HepG2 (cell line): ENCODE measurements at regions not wholly inside any gene's neighbourhood (a gene's known extent, or its start where the extent isn't known, plus 50 kb on each side); places are given as distances from the start of the nearest gene placed in this dataset.

ENCODE experiments used
- ATAC-seq: fragments of 200-7000 bp; cut with Tn5 transposase; 3 replicates; pipeline ENCODE4 v1.9.1; 2020; ENCODE audit warnings: mild to moderate bottlenecking, moderate library complexity
- BruUV-seq: library from RNA; stranded (reverse); fragments of 400-500 nt; replicated peaks from 2 replicates; lab custom pipeline; 2021; lab: Mats Ljungman, UMichigan
- CTCF ChIA-PET: fragments of 300-600 bp; formaldehyde crosslinking; extraction: SDS; loops from one replicate; lab custom pipeline; 2021; ENCODE audit warnings: low total read pairs, inconsistent platforms, low intra/inter-chr PET ratio; lab: Yijun Ruan, JAX
- POLR2A ChIA-PET: fragments of 350-600 bp; sonication (Branson Sonifier 250); formaldehyde crosslinking; loops from one replicate; lab custom pipeline; 2020; ENCODE audit warnings: antibody characterized with exemption, inconsistent platforms; lab: Yijun Ruan, JAX
- DNase-seq: peaks from one replicate; pipeline ENCODE4 v3.0.0-alpha.2; 2015; ENCODE audit warnings: low spot score
- FAIRE-seq: peaks from 3 replicates; lab custom pipeline; 2011; peaks lifted over from hg19 to GRCh38; lab: Jason Lieb, UNC
- H2AFZ ChIP-seq: one replicate; pipeline ENCODE4 v1.6.1; 2011; ENCODE audit warnings: low read length, inconsistent platforms
- H3K27ac ChIP-seq: fragments of 300-600 bp; 3 replicates; pipeline ENCODE4 v1.8.0; 2011; ENCODE audit warnings: mixed run types, mild to moderate bottlenecking, mixed read lengths, low read length, inconsistent platforms; ENCODE audit not compliant: insufficient read depth; ENCODE audit errors: extremely low read length
- H3K27me3 ChIP-seq, 2 experiments: fragments of 200-600 bp in 1 of 2; 2 replicates in 1 of 2; 3 replicates in 1 of 2; pipeline versions ENCODE4 v1.6.0 to v1.8.0; 2011; ENCODE audit warnings: low read length in 2 of 2, mild to moderate bottlenecking in 2 of 2, moderate library complexity in 2 of 2, inconsistent platforms in 1 of 2; ENCODE audit not compliant: insufficient read depth in 2 of 2, control insufficient read depth in 1 of 2
- H3K36me3 ChIP-seq, 2 experiments: fragments of 200-600 bp in 1 of 2; replicated peaks in 1 of 2; 2 replicates in 1 of 2; 3 replicates in 1 of 2; pipeline versions ENCODE4 v1.5.1 to v1.8.0; 2011; ENCODE audit warnings: low read length in 2 of 2, inconsistent platforms in 1 of 2; ENCODE audit not compliant: insufficient read depth in 2 of 2, control insufficient read depth in 1 of 2
- H3K4me1 ChIP-seq: 2 replicates; pipeline ENCODE4 v1.5.1; 2012; ENCODE audit warnings: low read length, inconsistent platforms; ENCODE audit not compliant: insufficient read depth
- H3K4me2 ChIP-seq: 2 replicates; pipeline ENCODE4 v1.6.0; 2011; ENCODE audit warnings: low read depth, low read length, inconsistent platforms
- H3K4me3 ChIP-seq, 3 experiments: fragments of 200-600 bp in 1 of 3; sonication (generic), shearing (Covaris generic) in 1 of 3; replicated peaks in 1 of 3; 2 replicates each; pipeline ENCODE4 v1.5.1; 2011 to 2016; ENCODE audit warnings: low read length in 3 of 3, inconsistent platforms in 2 of 3, low read depth in 2 of 3, mild to moderate bottlenecking in 2 of 3, control low read depth in 1 of 3, mixed read lengths in 1 of 3; ENCODE audit not compliant: insufficient read depth in 1 of 3
- H3K79me2 ChIP-seq: one replicate; pipeline ENCODE4 v1.6.1; 2011; ENCODE audit warnings: low read length, inconsistent platforms; ENCODE audit not compliant: insufficient read depth
- H3K9ac ChIP-seq: 2 replicates; pipeline ENCODE4 v1.6.0; 2011; ENCODE audit warnings: mild to moderate bottlenecking, low read depth, low read length, inconsistent platforms; ENCODE audit not compliant: insufficient read depth
- H3K9me3 ChIP-seq: 2 replicates; pipeline ENCODE4 v1.5.1; 2012; ENCODE audit warnings: mild to moderate bottlenecking, low read length
- H4K20me1 ChIP-seq: 2 replicates; pipeline ENCODE4 v1.6.0; 2011; ENCODE audit warnings: inconsistent platforms, mild to moderate bottlenecking, low read length, moderate library complexity; ENCODE audit not compliant: insufficient read depth
- AKAP8 ChIP-seq: sonication (generic); formaldehyde crosslinking; IDR thresholded peaks from 2 replicates; pipeline ENCODE4 v1.5.1; 2020; ENCODE audit warnings: mild to moderate bottlenecking, missing genetic modification reagents
- FOSL2 ChIP-seq: sonication (generic); formaldehyde crosslinking; IDR thresholded peaks from 2 replicates; pipeline ENCODE4 v1.4.0; 2020; ENCODE audit warnings: missing genetic modification reagents
- GABPB1 ChIP-seq: IDR thresholded peaks from 2 replicates; pipeline ENCODE4 v1.6.1; 2016; ENCODE audit warnings: mild to moderate bottlenecking, missing genetic modification reagents, moderate library complexity, missing compliant biosample characterization
- HMG20B ChIP-seq: conservative IDR thresholded peaks from 2 replicates; pipeline ENCODE4 v1.6.1; 2016; ENCODE audit warnings: missing genetic modification reagents, missing compliant biosample characterization
- MXD1 ChIP-seq: sonication (generic); formaldehyde crosslinking; IDR thresholded peaks from 2 replicates; pipeline ENCODE4 v1.4.0; 2020; ENCODE audit warnings: mild to moderate bottlenecking, missing genetic modification reagents
- TEF ChIP-seq: sonication (generic); formaldehyde crosslinking; IDR thresholded peaks from 2 replicates; pipeline ENCODE4 v1.5.0; 2020; ENCODE audit warnings: missing genetic modification reagents
- THYN1 ChIP-seq: sonication (generic); formaldehyde crosslinking; IDR thresholded peaks from 2 replicates; pipeline ENCODE4 v1.8.1; 2023; ENCODE audit warnings: low read depth, mild to moderate bottlenecking, moderate library complexity, missing genetic modification reagents, borderline replicate concordance
- ZFYVE20 ChIP-seq: sonication (generic); formaldehyde crosslinking; IDR thresholded peaks from 2 replicates; pipeline ENCODE4 v1.8.0; 2023; ENCODE audit warnings: low read depth, mild to moderate bottlenecking, moderate library complexity, missing genetic modification reagents, borderline replicate concordance
- ZNF468 ChIP-seq: sonication (generic); formaldehyde crosslinking; IDR thresholded peaks from 2 replicates; pipeline ENCODE4 v1.8.0; 2022; ENCODE audit warnings: mild to moderate bottlenecking, moderate library complexity, missing genetic modification reagents
- ZNF552 ChIP-seq: sonication (generic); formaldehyde crosslinking; IDR thresholded peaks from 2 replicates; pipeline ENCODE4 v1.9.0; 2022; ENCODE audit warnings: missing genetic modification reagents, mild to moderate bottlenecking, borderline replicate concordance
- ZNF639 ChIP-seq: conservative IDR thresholded peaks from 2 replicates; pipeline ENCODE4 v1.6.1; 2018; ENCODE audit warnings: missing genetic modification reagents
- ZNF747 ChIP-seq: sonication (generic); formaldehyde crosslinking; IDR thresholded peaks from 2 replicates; pipeline ENCODE4 v1.8.1; 2023; ENCODE audit warnings: missing genetic modification reagents, mild to moderate bottlenecking, borderline replicate concordance
- WGBS: methylation state at CpG from one replicate; pipeline ENCODE4 v1.1.6; 2017; ENCODE audit warnings: low lambda C conversion rate; 5-methylcytosine and 5-hydroxymethylcytosine counted together
- in situ Hi-C: cut with HindIII; loops from 2 replicates; pipeline ENCODE4 v1.10.0; 2017; ENCODE audit warnings: low pct_unique_long_range_greater_than_20kb; ENCODE audit not compliant: extremely low pct_ligation_motif_present
- intact Hi-C: fragments of 100-400 bp; cut with micrococcal nuclease; formaldehyde crosslinking; loops from one replicate; pipeline ENCODE4 v1.10.0; 2022; ENCODE audit not compliant: unreplicated experiment

GRCh38 chr14:53491884-53492277 lies 338.8 kb upstream of the DDHD1 start:
- 66% methylated on average over 5 of the region's 5 CpGs for WGBS
- Histone ChIP-seq H3K4me3 (no peak overlapping the region), H3K36me3 (no peaks in the 10 kb centered on the region)
- no peak for FAIRE-seq
- ATAC-seq, result no peak
- CTCF ChIA-PET, result no interaction called here
- DNase-seq, result no peak
- in situ Hi-C loops, result no loop called here
- TF ChIP-seq MXD1 (no peak), ZFYVE20 (CRISPR knock-in tag) (no peak)
- TF ChIP-seq, all 625 proteins: peak for 0
- Histone ChIP-seq H3K27ac (no peak overlapping the region), H3K4me2 (no peak overlapping the region), H3K9me3 (no peaks in the 10 kb centered on the region), H3K27me3 (no peaks in the 10 kb centered on the region; a peak in 1 of 5 replicates), H3K4me1 (peaks cover 9% of the 10 kb centered on the region; the same call in 1 of the 2 replicates), H3K9ac (no peak overlapping the region), H4K20me1 (no peaks in the 10 kb centered on the region), H2AFZ (no peak overlapping the region), H3K79me2 (no peaks in the 10 kb centered on the region)
- no TSS peak for BruUV-seq
- intact Hi-C loops, result no loop called here
- POLR2A ChIA-PET, result no interaction called here

- BruUV-seq, result no TSS peak
- FAIRE-seq (no peak), ATAC-seq (no peak), DNase-seq (no peak)
- no peak overlapping the region for H3K4me3 ChIP-seq
- H3K4me2 ChIP-seq, result no peak overlapping the region
- no peak overlapping the region for H3K27ac ChIP-seq
- H3K36me3 ChIP-seq, result no peaks in the 10 kb centered on the region
- H2AFZ ChIP-seq, result no peak overlapping the region
- POLR2A ChIA-PET, result no interaction called here
- 49% methylated on average over 3 of the region's 3 CpGs for WGBS
- TF ChIP-seq HMG20B, result no peak
- no peak for TF ChIP-seq ZNF552 (CRISPR knock-in tag)
- TF ChIP-seq ZNF747 (CRISPR knock-in tag), result no peak
- no peak for TF ChIP-seq ZNF468 (CRISPR knock-in tag)
- TF ChIP-seq AKAP8 (CRISPR knock-in tag), result no peak
- no peak for TF ChIP-seq THYN1 (CRISPR knock-in tag)
- no peak for TF ChIP-seq TEF (CRISPR knock-in tag)
- no peak for TF ChIP-seq GABPB1
- TF ChIP-seq ZNF639 (CRISPR knock-in tag), result no peak
- no peak for TF ChIP-seq FOSL2 (CRISPR knock-in tag)
- no peaks in the 10 kb centered on the region; a peak in 1 of 5 replicates for H3K27me3 ChIP-seq
- intact Hi-C loops (no loop called here), in situ Hi-C loops (no loop called here)
- peaks cover 9% of the 10 kb centered on the region; the same call in 1 of the 2 replicates for H3K4me1 ChIP-seq
- CTCF ChIA-PET, result no interaction called here
- H3K9me3 ChIP-seq, result no peaks in the 10 kb centered on the region
- H3K9ac ChIP-seq, result no peak overlapping the region
- no peaks in the 10 kb centered on the region for H3K79me2 ChIP-seq
- H4K20me1 ChIP-seq, result no peaks in the 10 kb centered on the region
Observed at GRCh38 chr14:53491256-53491883, 338.2 kb upstream of the DDHD1 start.
